ENCODE measurements at regions not wholly inside any gene's neighbourhood (a gene's known extent, or its start where the extent isn't known, plus 50 kb on each side); places are given as distances from the start of the nearest gene placed in this dataset.

DNA sequence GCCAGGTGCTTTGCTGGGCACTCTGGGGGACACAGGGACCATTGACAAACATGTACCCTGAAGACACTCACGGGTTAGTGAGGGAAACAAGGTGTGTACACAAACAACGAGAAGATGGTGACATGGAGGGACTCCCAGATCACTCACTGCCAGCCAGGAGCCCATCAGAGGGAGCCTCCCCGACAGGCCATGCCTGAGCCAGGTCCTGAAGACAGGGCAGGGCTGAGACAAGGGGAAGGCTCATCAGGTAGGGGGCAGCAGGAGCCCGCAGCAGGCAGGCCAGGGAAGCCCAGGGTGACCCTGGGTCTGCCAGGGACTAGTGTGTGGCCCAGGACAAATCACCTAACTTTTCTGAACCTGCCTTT, 127.9 kb downstream of the BUD13 start:
- TF ChIP-seq ZNF121 (CRISPR knock-in tag; IDR thresholded peaks at IDR 0.05) (no peak), ZNF639 (CRISPR knock-in tag; conservative IDR thresholded peaks at IDR 0.05) (no peak), NFRKB (IDR thresholded peaks at IDR 0.05) (no peak), CHD2 (IDR thresholded peaks at IDR 0.05; ENCODE audit: low read depth, low read length) (no peak), CTCF (CRISPR knock-in tag; IDR thresholded peaks at IDR 0.05) (peak; percentile 68), SNRNP70 (IDR thresholded peaks at IDR 0.05; ENCODE audit: low read depth, low read length) (no peak)
- TF ChIP-seq, protein P1, sequence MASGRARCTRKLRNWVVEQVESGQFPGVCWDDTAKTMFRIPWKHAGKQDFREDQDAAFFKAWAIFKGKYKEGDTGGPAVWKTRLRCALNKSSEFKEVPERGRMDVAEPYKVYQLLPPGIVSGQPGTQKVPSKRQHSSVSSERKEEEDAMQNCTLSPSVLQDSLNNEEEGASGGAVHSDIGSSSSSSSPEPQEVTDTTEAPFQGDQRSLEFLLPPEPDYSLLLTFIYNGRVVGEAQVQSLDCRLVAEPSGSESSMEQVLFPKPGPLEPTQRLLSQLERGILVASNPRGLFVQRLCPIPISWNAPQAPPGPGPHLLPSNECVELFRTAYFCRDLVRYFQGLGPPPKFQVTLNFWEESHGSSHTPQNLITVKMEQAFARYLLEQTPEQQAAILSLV (CRISPR knock-in tag; IDR thresholded peaks at IDR 0.05; ENCODE audit: borderline replicate concordance), result no peak

All from HepG2 (cell line).